ENCODE measurements at regions not wholly inside any gene's neighbourhood (a gene's known extent, or its start where the extent isn't known, plus 50 kb on each side); places are given as distances from the start of the nearest gene placed in this dataset.
"Not testable (repeated sequence)": the region's sequence is repeated elsewhere in the genome, so short reads cannot be mapped to it uniquely, and the experiment has no call there.

GRCh38 chrX:124736553-124737270 is 390.3 kb downstream of the SH2D1A start:
- no peak for TF ChIP-seq CTCF (IDR thresholded peaks at IDR 0.05)
- H3K36me3 Mint-ChIP-seq (ENCODE audit: low read depth) = no peaks in the 10 kb centered on the region
- peak; percentile 19 for DNase-seq
- no peaks in the 10 kb centered on the region for H3K27me3 Mint-ChIP-seq (ENCODE audit: low read depth, poor library complexity)
- no peak overlapping the region for H3K27ac Mint-ChIP-seq
- H3K4me3 Mint-ChIP-seq = no peak overlapping the region
- peaks cover 22% of the 10 kb centered on the region for H3K4me1 Mint-ChIP-seq
- H3K9me3 Mint-ChIP-seq = no peaks in the 10 kb centered on the region

- Mint-ChIP-seq H3K9me3 (no peaks in the 10 kb centered on the region), H3K4me1 (peaks cover 22% of the 10 kb centered on the region), H3K36me3 (ENCODE audit: low read depth) (no peaks in the 10 kb centered on the region), H3K27me3 (ENCODE audit: low read depth, poor library complexity) (no peaks in the 10 kb centered on the region), H3K27ac (no peak overlapping the region), H3K4me3 (no peak overlapping the region)
- TF ChIP-seq CTCF (IDR thresholded peaks at IDR 0.05) = no peak
- DNase-seq = no peak
These were observed 391.4 kb downstream of the SH2D1A start for GRCh38 chrX:124737771-124738170.

GRCh38 chrX:124747295-124747694 is 400.9 kb downstream of the SH2D1A start:
- no peaks in the 10 kb centered on the region for H3K27me3 Mint-ChIP-seq (ENCODE audit: low read depth, poor library complexity)
- no peaks in the 10 kb centered on the region for H3K4me1 Mint-ChIP-seq
- no peak overlapping the region for H3K4me3 Mint-ChIP-seq
- no peak for DNase-seq
- no peak for TF ChIP-seq CTCF (IDR thresholded peaks at IDR 0.05)
- H3K9me3 Mint-ChIP-seq = no peaks in the 10 kb centered on the region
- no peak overlapping the region for H3K27ac Mint-ChIP-seq
- H3K36me3 Mint-ChIP-seq (ENCODE audit: low read depth) = no peaks in the 10 kb centered on the region

- DNase-seq = no peak
- H3K27me3 Mint-ChIP-seq (ENCODE audit: low read depth, poor library complexity) = no peaks in the 10 kb centered on the region
- TF ChIP-seq CTCF (IDR thresholded peaks at IDR 0.05) = no peak
- H3K9me3 Mint-ChIP-seq = peaks cover 9% of the 10 kb centered on the region
- H3K36me3 Mint-ChIP-seq (ENCODE audit: low read depth) = no peaks in the 10 kb centered on the region
- H3K4me1 Mint-ChIP-seq = no peaks in the 10 kb centered on the region
- no peak overlapping the region for H3K27ac Mint-ChIP-seq
- no peak overlapping the region for H3K4me3 Mint-ChIP-seq
These were observed 418.0 kb downstream of the SH2D1A start for GRCh38 chrX:124764354-124764753.

- no peaks in the 10 kb centered on the region for H3K4me1 Mint-ChIP-seq
- no peaks in the 10 kb centered on the region for H3K9me3 Mint-ChIP-seq
- DNase-seq = no peak
- H3K4me3 Mint-ChIP-seq = no peak overlapping the region
- TF ChIP-seq CTCF (IDR thresholded peaks at IDR 0.05) = no peak
- no peaks in the 10 kb centered on the region for H3K27me3 Mint-ChIP-seq (ENCODE audit: low read depth, poor library complexity)
- no peak overlapping the region for H3K27ac Mint-ChIP-seq
- no peaks in the 10 kb centered on the region for H3K36me3 Mint-ChIP-seq (ENCODE audit: low read depth)
These were observed 422.8 kb downstream of the SH2D1A start for GRCh38 chrX:124769166-124769565.

- H3K4me1 Mint-ChIP-seq = no peaks in the 10 kb centered on the region
- no peaks in the 10 kb centered on the region for H3K36me3 Mint-ChIP-seq (ENCODE audit: low read depth)
- DNase-seq = no peak
- H3K27ac Mint-ChIP-seq = no peak overlapping the region
- no peak overlapping the region for H3K4me3 Mint-ChIP-seq
- H3K9me3 Mint-ChIP-seq = peaks cover 6% of the 10 kb centered on the region
- H3K27me3 Mint-ChIP-seq (ENCODE audit: low read depth, poor library complexity) = no peaks in the 10 kb centered on the region
- TF ChIP-seq CTCF (IDR thresholded peaks at IDR 0.05) = no peak
These were observed 424.9 kb downstream of the SH2D1A start for GRCh38 chrX:124771292-124771691.

GRCh38 chrX:124788253-124788652 is 441.9 kb downstream of the SH2D1A start:
- not testable (repeated sequence) for H3K27ac Mint-ChIP-seq; DNase-seq; H3K36me3 Mint-ChIP-seq (ENCODE audit: low read depth)

GRCh38 chrX:124789874-124790273 is 443.5 kb downstream of the SH2D1A start:
- H3K4me3 Mint-ChIP-seq; H3K36me3 Mint-ChIP-seq (ENCODE audit: low read depth); H3K9me3 Mint-ChIP-seq; H3K27me3 Mint-ChIP-seq (ENCODE audit: low read depth, poor library complexity); H3K4me1 Mint-ChIP-seq; H3K27ac Mint-ChIP-seq; DNase-seq: not testable (repeated sequence)

More at GRCh38 chrX:124788253-124788652, 441.9 kb downstream of the SH2D1A start:
- H3K4me3 Mint-ChIP-seq; H3K4me1 Mint-ChIP-seq; H3K9me3 Mint-ChIP-seq; H3K27me3 Mint-ChIP-seq (ENCODE audit: low read depth, poor library complexity): not testable (repeated sequence)

Measured in nephron progenitor cell (in vitro differentiated cells).